Nephron progenitor cell (in vitro differentiated cells): ENCODE measurements at regions not wholly inside any gene's neighbourhood (a gene's known extent, or its start where the extent isn't known, plus 50 kb on each side); places are given as distances from the start of the nearest gene placed in this dataset.

Source experiments
- DNase-seq: peaks from one replicate; pipeline ENCODE4 v3.0.0; 2021
- H3K27ac Mint-ChIP-seq: 2 replicates; pipeline ENCODE4 v1.8.0; 2021; ENCODE audit warnings: mild to moderate bottlenecking, moderate library complexity, mixed read lengths
- H3K27me3 Mint-ChIP-seq: 2 replicates; pipeline ENCODE4 v1.8.0; 2021; ENCODE audit warnings: mild to moderate bottlenecking, low read depth, mixed read lengths; ENCODE audit not compliant: poor library complexity
- H3K36me3 Mint-ChIP-seq: 2 replicates; pipeline ENCODE4 v1.8.0; 2021; ENCODE audit warnings: low read depth, mixed read lengths
- H3K4me1 Mint-ChIP-seq: 2 replicates; pipeline ENCODE4 v1.8.0; 2021; ENCODE audit warnings: mixed read lengths
- H3K4me3 Mint-ChIP-seq: 2 replicates; pipeline ENCODE4 v1.8.0; 2021; ENCODE audit warnings: mild to moderate bottlenecking, moderate library complexity, mixed read lengths
- H3K9me3 Mint-ChIP-seq: 2 replicates; pipeline ENCODE4 v1.8.0; 2021; ENCODE audit warnings: mild to moderate bottlenecking, moderate library complexity, mixed read lengths
- TF ChIP-seq, protein P1 (sequence below): fragments of 200-600 bp; sonication (generic); IDR thresholded peaks from 2 replicates; pipeline ENCODE4 v1.5.0; 2021; ENCODE audit warnings: antibody characterized with exemption

DNA sequence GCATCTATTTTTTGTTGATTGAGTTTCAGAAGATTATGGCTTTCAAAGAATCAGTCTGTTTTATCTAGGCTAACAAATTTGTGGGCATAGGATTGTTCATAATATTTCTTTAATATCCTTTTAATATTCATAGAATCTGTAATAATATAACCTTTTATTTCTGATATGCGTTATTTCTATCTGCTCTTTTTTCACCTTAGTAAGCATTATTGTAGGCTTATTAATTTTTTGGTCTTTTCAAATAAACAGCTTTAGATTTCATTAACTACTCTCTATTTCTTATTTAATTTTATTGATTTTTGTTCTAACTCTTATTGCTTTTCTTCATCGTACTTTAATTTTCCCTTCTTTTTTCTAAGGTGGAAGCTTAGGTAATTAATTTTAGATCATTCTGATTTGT, 1614.4 kb upstream of the DDX18 start:
- TF ChIP-seq, protein P1, sequence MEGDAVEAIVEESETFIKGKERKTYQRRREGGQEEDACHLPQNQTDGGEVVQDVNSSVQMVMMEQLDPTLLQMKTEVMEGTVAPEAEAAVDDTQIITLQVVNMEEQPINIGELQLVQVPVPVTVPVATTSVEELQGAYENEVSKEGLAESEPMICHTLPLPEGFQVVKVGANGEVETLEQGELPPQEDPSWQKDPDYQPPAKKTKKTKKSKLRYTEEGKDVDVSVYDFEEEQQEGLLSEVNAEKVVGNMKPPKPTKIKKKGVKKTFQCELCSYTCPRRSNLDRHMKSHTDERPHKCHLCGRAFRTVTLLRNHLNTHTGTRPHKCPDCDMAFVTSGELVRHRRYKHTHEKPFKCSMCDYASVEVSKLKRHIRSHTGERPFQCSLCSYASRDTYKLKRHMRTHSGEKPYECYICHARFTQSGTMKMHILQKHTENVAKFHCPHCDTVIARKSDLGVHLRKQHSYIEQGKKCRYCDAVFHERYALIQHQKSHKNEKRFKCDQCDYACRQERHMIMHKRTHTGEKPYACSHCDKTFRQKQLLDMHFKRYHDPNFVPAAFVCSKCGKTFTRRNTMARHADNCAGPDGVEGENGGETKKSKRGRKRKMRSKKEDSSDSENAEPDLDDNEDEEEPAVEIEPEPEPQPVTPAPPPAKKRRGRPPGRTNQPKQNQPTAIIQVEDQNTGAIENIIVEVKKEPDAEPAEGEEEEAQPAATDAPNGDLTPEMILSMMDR: no peak
- Mint-ChIP-seq H3K4me3 (no peak overlapping the region), H3K36me3 (no peaks in the 10 kb centered on the region), H3K9me3 (peaks cover 2% of the 10 kb centered on the region), H3K27me3 (no peaks in the 10 kb centered on the region), H3K4me1 (no peaks in the 10 kb centered on the region), H3K27ac (no peak overlapping the region)
- no peak for DNase-seq

DNA sequence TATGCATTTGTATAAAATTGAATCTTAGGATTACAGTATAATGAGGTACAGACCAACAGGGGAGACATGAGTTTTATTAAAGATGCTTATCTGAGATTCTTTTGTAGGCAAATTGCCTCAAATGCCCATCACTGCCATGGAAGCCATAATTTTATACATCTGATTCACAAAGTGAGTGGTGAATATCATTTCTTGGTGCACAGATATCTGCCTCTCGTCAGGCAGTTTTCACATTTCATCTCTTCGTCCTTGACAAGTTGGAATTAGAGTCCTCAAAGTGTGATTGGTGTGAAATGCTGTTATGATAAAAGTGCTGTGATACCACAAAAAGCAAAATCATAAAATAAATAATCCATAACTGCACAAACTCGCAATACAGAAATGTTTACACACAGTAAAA, 1602.8 kb upstream of the DDX18 start:
- Mint-ChIP-seq H3K27me3 (no peaks in the 10 kb centered on the region), H3K4me1 (no peaks in the 10 kb centered on the region), H3K36me3 (no peaks in the 10 kb centered on the region), H3K4me3 (no peak overlapping the region), H3K27ac (no peak overlapping the region), H3K9me3 (no peaks in the 10 kb centered on the region)
- TF ChIP-seq, protein P1: no peak
- DNase-seq: no peak

DNA sequence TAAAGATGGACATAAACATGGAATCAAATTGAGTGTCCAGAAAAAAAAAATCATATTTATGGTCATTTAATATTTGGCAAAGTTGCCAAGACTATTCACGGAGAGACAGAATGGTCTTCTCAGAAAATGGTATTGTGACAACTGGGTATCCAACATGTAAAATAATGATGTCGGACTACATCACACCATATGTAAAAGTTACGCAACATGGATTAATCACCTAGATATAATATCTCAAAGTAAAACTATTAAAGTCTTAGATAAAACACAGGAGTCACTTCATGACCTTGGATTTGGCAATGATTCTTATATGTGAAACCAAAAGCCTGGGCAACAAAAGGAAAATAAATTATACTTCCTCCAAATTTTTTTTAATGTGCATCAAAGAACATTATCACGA, 1591.7 kb upstream of the DDX18 start:
- no peak overlapping the region for H3K27ac Mint-ChIP-seq
- no peaks in the 10 kb centered on the region for H3K4me1 Mint-ChIP-seq
- TF ChIP-seq, protein P1: no peak
- H3K36me3 Mint-ChIP-seq: no peaks in the 10 kb centered on the region
- H3K4me3 Mint-ChIP-seq: no peak overlapping the region
- no peaks in the 10 kb centered on the region for H3K9me3 Mint-ChIP-seq
- H3K27me3 Mint-ChIP-seq: peaks cover 2% of the 10 kb centered on the region
- DNase-seq: no peak

DNA sequence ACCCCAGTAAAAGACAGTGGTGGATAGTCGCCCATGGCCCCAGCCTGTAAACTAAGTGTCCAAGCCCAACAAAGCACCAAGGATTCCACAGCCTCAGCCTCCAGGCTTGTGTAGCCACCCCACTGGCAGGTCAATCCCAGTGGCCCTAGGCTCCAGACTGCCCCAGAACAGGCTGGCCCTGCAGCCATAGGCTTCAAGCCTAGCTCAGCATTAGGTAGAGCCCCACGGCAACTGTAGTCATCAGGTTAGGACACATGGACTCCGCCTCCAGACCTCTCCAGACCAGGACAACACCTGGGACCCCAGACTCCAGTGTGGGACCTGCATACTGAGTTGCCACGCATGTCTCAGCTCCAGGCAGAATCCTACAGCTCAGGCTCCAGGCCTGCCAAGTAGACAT, 1590.6 kb upstream of the DDX18 start:
- H3K36me3 Mint-ChIP-seq: no peaks in the 10 kb centered on the region
- H3K4me3 Mint-ChIP-seq: no peak overlapping the region
- no peaks in the 10 kb centered on the region for H3K4me1 Mint-ChIP-seq
- peaks cover 2% of the 10 kb centered on the region for H3K27me3 Mint-ChIP-seq
- TF ChIP-seq, protein P1: no peak
- H3K9me3 Mint-ChIP-seq: no peaks in the 10 kb centered on the region
- DNase-seq: no peak
- H3K27ac Mint-ChIP-seq: no peak overlapping the region

DNA sequence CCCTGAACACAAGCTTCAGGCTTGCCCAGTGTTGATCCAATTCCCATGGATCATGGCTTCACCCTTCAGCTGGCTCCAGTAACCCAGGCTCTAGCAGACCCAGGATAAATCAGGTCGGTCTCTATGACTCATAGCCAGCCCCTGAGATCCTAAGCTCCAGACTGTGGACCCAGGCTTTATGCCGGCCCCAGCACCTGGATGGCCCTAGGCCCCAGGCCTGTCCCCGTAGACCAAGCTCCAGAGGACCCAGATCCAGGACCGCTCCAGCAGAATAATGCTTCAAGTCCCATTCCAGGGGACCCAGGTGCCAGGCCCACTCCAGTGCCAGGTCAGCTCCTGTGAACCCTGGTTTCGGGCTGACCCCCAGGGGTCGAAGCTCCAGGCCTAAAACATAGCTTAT, 1589.9 kb upstream of the DDX18 start:
- H3K27me3 Mint-ChIP-seq: peaks cover 2% of the 10 kb centered on the region
- H3K4me3 Mint-ChIP-seq: no peak overlapping the region
- H3K9me3 Mint-ChIP-seq: no peaks in the 10 kb centered on the region
- no peaks in the 10 kb centered on the region for H3K4me1 Mint-ChIP-seq
- no peak overlapping the region for H3K27ac Mint-ChIP-seq
- no peak for DNase-seq
- no peaks in the 10 kb centered on the region for H3K36me3 Mint-ChIP-seq
- TF ChIP-seq, protein P1: no peak

DNA sequence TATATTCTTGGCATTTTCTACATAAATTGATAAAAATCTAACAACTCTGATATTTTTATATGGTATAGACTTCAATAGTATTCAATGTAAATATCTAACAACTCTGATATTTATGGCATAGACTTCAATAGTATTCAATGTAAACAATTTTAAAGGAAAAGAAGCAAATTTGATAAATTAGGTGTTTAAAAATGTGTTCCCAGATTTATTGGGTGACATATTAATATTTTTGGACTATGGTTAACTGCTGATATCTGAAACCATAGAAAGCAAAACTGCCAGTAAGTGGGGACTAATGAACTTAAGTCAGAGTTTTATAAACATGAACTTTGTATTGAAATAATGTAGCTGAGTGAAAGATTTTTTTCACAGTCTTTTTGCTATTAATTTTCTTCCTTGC, 1576.0 kb upstream of the DDX18 start:
- Mint-ChIP-seq H3K4me1 (no peaks in the 10 kb centered on the region), H3K4me3 (no peak overlapping the region), H3K36me3 (no peaks in the 10 kb centered on the region), H3K27ac (no peak overlapping the region), H3K9me3 (peaks cover 15% of the 10 kb centered on the region), H3K27me3 (no peaks in the 10 kb centered on the region)
- DNase-seq: no peak
- TF ChIP-seq, protein P1: no peak
